GM12891 (cell line): ENCODE measurements at regions not wholly inside any gene's neighbourhood (a gene's known extent, or its start where the extent isn't known, plus 50 kb on each side); places are given as distances from the start of the nearest gene placed in this dataset.
"Not testable (repeated sequence)": the region's sequence is repeated elsewhere in the genome, so short reads cannot be mapped to it uniquely, and the experiment has no call there.

Source experiments
- POLR2A ChIP-seq: IDR thresholded peaks from 2 replicates; pipeline ENCODE4 v1.6.1; 2011; ENCODE audit warnings: low read depth, low read length, control low read depth
- POLR2AphosphoS5 ChIP-seq: IDR thresholded peaks from 2 replicates; pipeline ENCODE4 v1.6.1; 2011; ENCODE audit warnings: low read depth, low read length, control low read depth
- SPI1 ChIP-seq: IDR thresholded peaks from 2 replicates; pipeline ENCODE4 v1.6.1; 2011; ENCODE audit warnings: low read depth, low read length, control low read depth
- TAF1 ChIP-seq: IDR thresholded peaks from 2 replicates; pipeline ENCODE4 v1.6.1; 2011; ENCODE audit warnings: low read depth, low read length, control low read depth

DNA sequence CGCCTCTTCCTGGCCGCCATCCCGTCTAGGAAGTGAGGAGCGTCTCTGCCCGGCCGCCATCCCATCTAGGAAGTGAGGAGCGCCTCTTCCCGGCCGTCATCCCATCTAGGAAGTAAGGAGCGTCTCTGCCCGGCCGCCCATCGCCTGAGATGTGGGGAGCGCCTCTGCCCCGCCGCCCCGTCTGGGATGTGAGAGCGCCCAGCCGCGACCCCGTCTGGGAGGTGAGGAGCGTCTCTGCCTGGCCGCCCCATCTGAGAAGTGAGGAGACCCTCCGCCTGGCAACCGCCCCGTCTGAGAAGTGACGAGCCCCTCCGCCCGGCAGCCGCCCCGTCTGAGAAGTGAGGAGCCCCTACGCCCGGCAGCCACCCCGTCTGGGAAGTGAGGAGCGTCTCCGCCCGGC lies 137.9 kb downstream of the ALOX5 start:
- TF ChIP-seq POLR2A, POLR2AphosphoS5, TAF1, SPI1: not testable (repeated sequence)
